Activated CD4-positive, alpha-beta memory T cell treated with anti-CD3 and anti-CD28 coated beads, Interleukin-2, amount 10 ng/mL, durations not matched to agents 7 days and 5 days (primary cell): ENCODE measurements at regions not wholly inside any gene's neighbourhood (a gene's known extent, or its start where the extent isn't known, plus 50 kb on each side); places are given as distances from the start of the nearest gene placed in this dataset.

ENCODE experiments used
- CTCF ChIA-PET: fragments of 350-600 bp; sonication (Branson Sonifier 250); formaldehyde crosslinking; loops from one replicate; lab custom pipeline; 2021; ENCODE audit warnings: antibody characterized with exemption, inconsistent platforms; lab: Charles Lee
- POLR2A ChIA-PET: fragments of 350-600 bp; sonication (Branson Sonifier 250); formaldehyde crosslinking; loops from one replicate; lab custom pipeline; 2021; ENCODE audit warnings: antibody characterized with exemption; lab: Charles Lee
- DNase-seq: peaks from one replicate; pipeline ENCODE4 v3.0.0-alpha.2; 2020
- H3K27ac Mint-ChIP-seq: one replicate; pipeline ENCODE4 v1.8.0; 2021; ENCODE audit warnings: mild to moderate bottlenecking, mixed read lengths
- H3K27me3 Mint-ChIP-seq: one replicate; pipeline ENCODE4 v1.8.0; 2021; ENCODE audit warnings: mixed read lengths
- H3K36me3 Mint-ChIP-seq: one replicate; pipeline ENCODE4 v1.8.0; 2021; ENCODE audit warnings: low read depth, mixed read lengths
- H3K4me1 Mint-ChIP-seq: one replicate; pipeline ENCODE4 v1.8.0; 2021; ENCODE audit warnings: mixed read lengths
- H3K4me3 Mint-ChIP-seq: one replicate; pipeline ENCODE4 v1.8.0; 2021; ENCODE audit warnings: mild to moderate bottlenecking, mixed read lengths
- H3K9me3 Mint-ChIP-seq: one replicate; pipeline ENCODE4 v1.8.0; 2021; ENCODE audit warnings: mixed read lengths

DNA sequence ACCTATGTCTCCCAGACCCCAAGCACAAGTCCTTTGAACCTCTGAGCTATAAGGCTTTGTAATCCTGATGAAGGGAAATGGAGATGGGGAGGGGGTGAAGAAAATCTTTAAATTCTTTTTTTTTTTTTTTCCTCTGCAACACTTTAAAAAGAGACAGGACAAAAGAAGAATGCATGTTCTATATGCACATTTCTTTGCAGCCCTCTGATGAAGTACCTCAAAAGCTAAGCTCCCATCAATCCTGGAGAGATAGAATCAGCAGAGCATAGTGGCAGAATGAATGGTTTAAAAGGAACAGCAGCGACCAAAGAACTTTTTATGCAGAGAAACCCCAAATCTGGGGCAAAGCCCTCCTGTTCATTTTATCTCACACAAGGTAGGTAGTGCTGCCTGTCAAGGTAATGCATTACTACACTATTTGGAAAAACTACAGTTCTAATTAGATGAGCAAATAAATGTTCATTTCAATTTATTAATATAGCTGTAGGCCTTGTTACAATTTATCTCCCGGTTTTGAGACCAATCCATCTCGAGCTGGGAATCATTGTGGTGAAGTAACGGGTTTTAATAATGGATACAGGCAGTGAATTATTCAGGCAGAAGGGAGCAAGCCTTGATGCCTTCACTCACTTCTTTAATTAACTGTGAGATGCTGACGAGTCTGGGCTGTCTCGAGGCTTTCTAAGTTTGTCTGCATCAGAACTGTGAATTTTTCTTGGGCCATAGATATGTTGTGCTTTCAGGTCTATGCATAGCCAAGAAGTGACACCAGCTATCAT, 173.5 kb upstream of the ZNF608 start:
- no peaks in the 10 kb centered on the region for H3K36me3 Mint-ChIP-seq
- no peak overlapping the region for H3K4me3 Mint-ChIP-seq
- ChIA-PET POLR2A (no interaction called here), CTCF (no interaction called here)
- no peaks in the 10 kb centered on the region for H3K27me3 Mint-ChIP-seq
- H3K4me1 Mint-ChIP-seq, result no peaks in the 10 kb centered on the region
- no peaks in the 10 kb centered on the region for H3K9me3 Mint-ChIP-seq
- no peak for DNase-seq
- H3K27ac Mint-ChIP-seq, result no peak overlapping the region

DNA sequence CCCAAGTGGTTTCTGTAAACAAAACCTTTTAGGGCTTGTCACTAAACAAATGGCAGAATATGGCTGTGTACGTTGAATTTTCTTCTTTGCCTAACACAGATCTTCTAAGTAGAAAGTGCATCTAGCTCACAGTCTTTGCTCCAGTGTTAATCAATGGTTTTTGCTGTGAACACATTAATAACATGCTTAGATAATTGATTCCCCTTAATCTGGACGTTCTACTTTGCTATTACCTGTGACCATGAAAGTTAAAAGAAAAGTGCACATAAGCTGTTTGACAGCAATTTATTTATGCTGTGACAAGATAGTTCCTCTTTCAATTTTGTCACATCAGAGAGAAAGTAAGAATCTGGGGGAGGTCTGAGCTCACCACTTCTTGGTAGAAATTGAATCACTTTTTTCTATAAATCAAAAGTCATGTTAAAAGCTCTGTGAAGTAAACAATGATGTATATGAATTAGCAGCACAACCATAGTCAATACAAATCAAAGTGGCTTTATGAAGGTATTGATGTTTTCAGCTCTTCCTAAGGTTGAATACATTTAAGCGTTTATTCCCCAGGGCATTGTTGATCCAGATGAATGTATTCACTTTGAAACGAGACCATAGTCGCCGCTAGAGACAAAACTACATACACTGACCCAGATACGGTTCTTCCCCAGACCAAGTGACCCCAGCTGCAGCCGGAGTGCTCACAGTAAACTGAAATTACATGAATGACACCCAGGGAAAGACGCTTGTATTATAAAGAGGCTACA, 174.6 kb upstream of the ZNF608 start:
- H3K27me3 Mint-ChIP-seq, result no peaks in the 10 kb centered on the region
- DNase-seq, result no peak
- CTCF ChIA-PET, result no interaction called here
- no peak overlapping the region for H3K27ac Mint-ChIP-seq
- H3K4me1 Mint-ChIP-seq, result no peaks in the 10 kb centered on the region
- no peaks in the 10 kb centered on the region for H3K9me3 Mint-ChIP-seq
- no peaks in the 10 kb centered on the region for H3K36me3 Mint-ChIP-seq
- POLR2A ChIA-PET, result no interaction called here
- no peak overlapping the region for H3K4me3 Mint-ChIP-seq

- no peaks in the 10 kb centered on the region for H3K27me3 Mint-ChIP-seq
- no peak for DNase-seq
- ChIA-PET POLR2A (no interaction called here), CTCF (no interaction called here)
- H3K36me3 Mint-ChIP-seq, result no peaks in the 10 kb centered on the region
- H3K27ac Mint-ChIP-seq, result no peak overlapping the region
- no peaks in the 10 kb centered on the region for H3K9me3 Mint-ChIP-seq
- no peaks in the 10 kb centered on the region for H3K4me1 Mint-ChIP-seq
- no peak overlapping the region for H3K4me3 Mint-ChIP-seq
Measured at GRCh38 chr5:124921694-124922093, 175.3 kb upstream of the ZNF608 start.

DNA sequence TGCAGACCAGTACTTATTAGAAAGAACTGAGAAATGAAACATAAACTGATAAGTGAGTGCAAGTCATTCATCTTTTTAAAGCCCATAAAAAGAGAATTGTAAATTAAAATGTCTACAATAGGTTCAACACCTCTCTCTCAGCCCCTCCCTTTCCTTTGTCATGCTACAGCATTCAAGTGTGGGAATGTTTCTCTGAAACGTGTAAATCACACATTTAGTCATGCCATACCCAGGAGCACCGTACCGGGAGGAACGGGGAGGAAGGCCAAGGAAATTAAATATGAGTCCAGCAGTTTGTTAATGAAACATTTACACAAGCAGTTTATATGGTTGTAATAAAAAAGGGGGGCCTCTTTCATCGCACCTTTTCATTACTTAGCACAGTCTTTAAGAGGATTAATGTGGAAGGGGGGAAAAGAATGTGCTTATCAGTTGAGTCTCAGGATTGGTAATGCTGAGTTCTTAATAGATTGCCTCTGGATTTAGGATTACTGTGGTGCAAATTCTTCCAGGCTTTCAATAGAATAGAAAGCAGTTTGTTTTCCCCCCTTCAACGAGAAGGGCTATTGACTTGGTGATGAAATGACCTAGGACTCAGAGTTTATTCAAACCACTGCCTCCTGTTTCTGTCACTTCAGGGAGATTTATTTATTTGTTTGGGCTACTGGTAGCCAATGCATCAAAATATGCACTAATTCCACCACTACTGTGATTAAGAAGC, 176.0 kb upstream of the ZNF608 start:
- H3K4me1 Mint-ChIP-seq, result no peaks in the 10 kb centered on the region
- CTCF ChIA-PET, result no interaction called here
- POLR2A ChIA-PET, result no interaction called here

DNA sequence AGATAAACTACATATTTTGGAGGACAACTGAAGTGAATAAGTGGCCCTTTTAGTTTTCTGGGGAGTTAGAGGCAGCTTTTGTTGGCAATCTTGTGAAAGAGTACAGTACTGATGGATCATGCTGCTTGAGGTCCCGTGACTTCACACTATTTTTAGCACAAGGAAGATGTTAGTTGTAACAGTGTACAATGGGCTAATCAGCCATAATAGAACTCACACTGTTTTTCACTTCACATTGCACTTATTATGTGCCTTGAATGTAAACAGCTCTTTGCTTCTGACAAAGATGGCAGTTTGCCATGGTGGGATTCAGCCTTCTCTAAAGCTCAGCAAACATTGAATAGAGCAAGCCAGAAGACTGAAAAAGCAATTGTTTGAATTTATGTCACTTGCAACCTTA, 176.7 kb upstream of the ZNF608 start:
- no peaks in the 10 kb centered on the region for H3K27me3 Mint-ChIP-seq
- H3K9me3 Mint-ChIP-seq, result no peaks in the 10 kb centered on the region

More for the DNA sequence above, 176.0 kb upstream of the ZNF608 start:
- DNase-seq, result no peak
- no peaks in the 10 kb centered on the region for H3K36me3 Mint-ChIP-seq
- H3K27ac Mint-ChIP-seq, result no peak overlapping the region
- no peak overlapping the region for H3K4me3 Mint-ChIP-seq
- no peaks in the 10 kb centered on the region for H3K9me3 Mint-ChIP-seq
- no peaks in the 10 kb centered on the region for H3K27me3 Mint-ChIP-seq

DNA sequence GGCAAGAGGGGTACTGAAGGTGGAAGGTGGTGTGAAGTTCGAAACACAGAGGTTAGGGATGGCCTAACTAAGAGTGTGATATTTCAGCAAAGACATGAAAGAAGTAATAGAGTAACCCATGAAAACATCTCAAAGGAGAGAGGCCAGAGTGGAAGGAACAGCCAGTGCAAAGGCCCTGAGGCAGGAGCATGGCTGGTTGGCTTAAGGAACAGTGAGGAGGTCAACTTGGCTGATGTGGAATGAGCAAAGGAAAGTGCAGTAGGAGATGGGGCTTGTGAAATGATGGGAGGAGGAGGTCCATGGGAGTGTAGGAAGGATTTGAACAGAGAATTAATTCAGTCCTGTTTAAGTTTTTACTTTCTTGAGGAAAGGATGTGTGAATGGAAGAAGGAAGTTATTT, 178.3 kb upstream of the ZNF608 start:
- DNase-seq, result no peak
- POLR2A ChIA-PET, result no interaction called here

More for the DNA sequence above, 176.7 kb upstream of the ZNF608 start:
- no peaks in the 10 kb centered on the region for H3K36me3 Mint-ChIP-seq
- ChIA-PET CTCF (no interaction called here), POLR2A (no interaction called here)
- no peak overlapping the region for H3K27ac Mint-ChIP-seq
- no peak for DNase-seq
- H3K4me1 Mint-ChIP-seq, result no peaks in the 10 kb centered on the region
- H3K4me3 Mint-ChIP-seq, result no peak overlapping the region

GRCh38 chr5:124927735-124928134, 181.3 kb upstream of the ZNF608 start:
- Mint-ChIP-seq H3K4me3 (no peak overlapping the region), H3K27me3 (no peaks in the 10 kb centered on the region), H3K36me3 (no peaks in the 10 kb centered on the region), H3K4me1 (no peaks in the 10 kb centered on the region), H3K27ac (no peak overlapping the region), H3K9me3 (no peaks in the 10 kb centered on the region)
- no peak for DNase-seq
- CTCF ChIA-PET, result no interaction called here
- POLR2A ChIA-PET, result no interaction called here

More for the DNA sequence above, 178.3 kb upstream of the ZNF608 start:
- no peaks in the 10 kb centered on the region for H3K36me3 Mint-ChIP-seq
- H3K27me3 Mint-ChIP-seq, result no peaks in the 10 kb centered on the region
- H3K4me3 Mint-ChIP-seq, result no peak overlapping the region
- no peak overlapping the region for H3K27ac Mint-ChIP-seq
- CTCF ChIA-PET, result no interaction called here
- no peaks in the 10 kb centered on the region for H3K4me1 Mint-ChIP-seq
- H3K9me3 Mint-ChIP-seq, result no peaks in the 10 kb centered on the region

DNA sequence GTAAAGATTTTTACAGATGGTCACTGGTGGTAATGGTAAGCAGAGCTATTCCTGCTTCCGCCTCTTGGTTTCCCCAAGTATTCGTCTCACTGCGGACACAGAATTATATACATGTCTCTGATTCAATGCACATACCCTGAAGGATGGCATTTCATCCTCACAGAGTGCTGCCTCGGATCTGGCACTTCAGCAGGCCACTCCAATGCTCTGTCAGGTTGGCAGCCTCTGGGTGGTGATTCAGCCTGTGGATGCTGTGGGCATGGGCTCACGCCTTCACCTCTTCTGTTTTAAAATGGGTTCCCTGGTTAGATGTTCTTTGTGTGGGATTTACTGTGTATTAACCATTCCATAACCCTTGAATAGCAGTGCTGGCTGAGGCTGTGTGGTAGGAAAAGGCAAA, 182.6 kb upstream of the ZNF608 start:
- Mint-ChIP-seq H3K36me3 (no peaks in the 10 kb centered on the region), H3K4me1 (no peaks in the 10 kb centered on the region), H3K27me3 (no peaks in the 10 kb centered on the region), H3K9me3 (no peaks in the 10 kb centered on the region), H3K4me3 (no peak overlapping the region), H3K27ac (no peak overlapping the region)
- ChIA-PET POLR2A (no interaction called here), CTCF (no interaction called here)
- no peak for DNase-seq

GRCh38 chr5:124932791-124933600, 186.6 kb upstream of the ZNF608 start:
- no peak for DNase-seq
- no peaks in the 10 kb centered on the region for H3K9me3 Mint-ChIP-seq
- CTCF ChIA-PET, result interaction anchor here (0.9 kb wide), 1 partner anchor 19 kb away, joined by 4 read pairs; no protein-coding TSS in a partner anchor
- H3K36me3 Mint-ChIP-seq, result no peaks in the 10 kb centered on the region
- no peak overlapping the region for H3K4me3 Mint-ChIP-seq
- no peak overlapping the region for H3K27ac Mint-ChIP-seq
- H3K27me3 Mint-ChIP-seq, result no peaks in the 10 kb centered on the region
- POLR2A ChIA-PET, result no interaction called here
- no peaks in the 10 kb centered on the region for H3K4me1 Mint-ChIP-seq

DNA sequence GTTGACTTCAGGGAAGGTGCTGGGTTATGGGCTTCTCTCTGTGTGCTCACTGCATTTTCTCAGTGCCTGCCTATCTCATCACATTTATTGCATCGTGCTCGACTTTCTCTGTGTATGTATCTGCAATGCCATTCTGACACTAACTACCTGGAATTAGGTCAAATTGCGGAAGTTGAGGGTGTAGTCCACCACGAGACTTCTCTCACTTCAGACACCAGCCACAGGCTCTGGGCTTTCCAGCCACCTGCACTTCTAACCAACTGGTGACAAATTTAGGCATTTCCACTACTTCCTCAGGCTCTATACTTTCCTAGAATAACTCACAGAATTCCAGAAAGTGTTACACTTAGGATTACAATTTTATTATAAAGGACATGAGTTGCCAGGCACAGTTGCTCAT, 188.6 kb upstream of the ZNF608 start:
- H3K27ac Mint-ChIP-seq, result peak overlapping the region; percentile 42
- POLR2A ChIA-PET, result no interaction called here
- no peaks in the 10 kb centered on the region for H3K27me3 Mint-ChIP-seq
- CTCF ChIA-PET, result no interaction called here
- H3K36me3 Mint-ChIP-seq, result no peaks in the 10 kb centered on the region
- H3K9me3 Mint-ChIP-seq, result no peaks in the 10 kb centered on the region
- no peak for DNase-seq
- no peak overlapping the region for H3K4me3 Mint-ChIP-seq
- H3K4me1 Mint-ChIP-seq, result no peaks in the 10 kb centered on the region

GRCh38 chr5:124936626-124936933, 190.1 kb upstream of the ZNF608 start:
- Mint-ChIP-seq H3K36me3 (no peaks in the 10 kb centered on the region), H3K4me1 (no peaks in the 10 kb centered on the region), H3K27ac (no peak overlapping the region), H3K9me3 (no peaks in the 10 kb centered on the region), H3K27me3 (no peaks in the 10 kb centered on the region), H3K4me3 (no peak overlapping the region)
- DNase-seq, result no peak
- CTCF ChIA-PET, result no interaction called here
- POLR2A ChIA-PET, result no interaction called here

GRCh38 chr5:124941051-124942049, 194.9 kb upstream of the ZNF608 start:
- H3K27ac Mint-ChIP-seq, result no peak overlapping the region
- no peaks in the 10 kb centered on the region for H3K27me3 Mint-ChIP-seq
- no peak for DNase-seq
- H3K4me3 Mint-ChIP-seq, result no peak overlapping the region
- POLR2A ChIA-PET, result no interaction called here
- no peaks in the 10 kb centered on the region for H3K9me3 Mint-ChIP-seq
- no peaks in the 10 kb centered on the region for H3K4me1 Mint-ChIP-seq
- CTCF ChIA-PET, result no interaction called here
- no peaks in the 10 kb centered on the region for H3K36me3 Mint-ChIP-seq
